K562 (cell line): ENCODE measurements at regions not wholly inside any gene's neighbourhood (a gene's known extent, or its start where the extent isn't known, plus 50 kb on each side); places are given as distances from the start of the nearest gene placed in this dataset.

Experiments
- ARID2 ChIP-seq: fragments of 450-650 bp; IDR thresholded peaks from 2 replicates; pipeline ENCODE4 v1.6.1; 2017; ENCODE audit warnings: antibody characterized with exemption, mild to moderate bottlenecking
- BRCA1 ChIP-seq, 2 experiments: fragments of 450-650 bp in 1 of 2; sonication (generic) in 1 of 2; formaldehyde crosslinking in 1 of 2; IDR thresholded peaks; 2 replicates each; pipeline versions ENCODE4 v1.5.0 to v1.6.1; 2017 to 2020; ENCODE audit warnings: mild to moderate bottlenecking in 1 of 2, missing genetic modification reagents in 1 of 2
- GATA2 ChIP-seq: sonication (generic); formaldehyde crosslinking; IDR thresholded peaks from 2 replicates; pipeline ENCODE4 v1.4.0; 2020; ENCODE audit warnings: mild to moderate bottlenecking, missing genetic modification reagents
- NFYB ChIP-seq: IDR thresholded peaks from 2 replicates; pipeline ENCODE4 v1.6.1; 2011; ENCODE audit warnings: mild to moderate bottlenecking, moderate library complexity; ENCODE audit not compliant: insufficient read length; ENCODE audit errors: extremely low read depth
- NR2C2 ChIP-seq, 2 experiments: fragments of 200-800 bp in 1 of 2; sonication (Bioruptor generic) in 1 of 2; sonication (generic) in 1 of 2; formaldehyde crosslinking in 1 of 2; IDR thresholded peaks; 2 replicates each; pipeline versions ENCODE4 v1.6.1 to v1.8.0; 2016 to 2022; ENCODE audit warnings: mild to moderate bottlenecking in 1 of 2, missing compliant biosample characterization in 1 of 2, missing genetic modification characterization in 1 of 2, missing genetic modification reagents in 1 of 2
- SIN3A ChIP-seq, 2 experiments: fragments of 150-350 bp in 1 of 2; IDR thresholded peaks; 2 replicates each; pipeline ENCODE4 v1.6.1; 2011 to 2016; ENCODE audit warnings: borderline replicate concordance in 2 of 2, low read depth in 2 of 2, low read length in 2 of 2, mild to moderate bottlenecking in 2 of 2, moderate library complexity in 2 of 2; ENCODE audit not compliant: control insufficient read depth in 1 of 2
- TF ChIP-seq, protein P1 (sequence below), 2 experiments: fragments of 450-650 bp; formaldehyde crosslinking in 1 of 2; IDR thresholded peaks; 2 replicates each; pipeline versions ENCODE4 v1.4.0 to v1.6.1; 2014 to 2020; ENCODE audit warnings: mild to moderate bottlenecking in 2 of 2, borderline replicate concordance in 1 of 2, low read depth in 1 of 2
- TF ChIP-seq, protein P2 (sequence below), 2 experiments: fragments of 450-650 bp; conservative IDR thresholded peaks; 2 replicates each; pipeline ENCODE4 v1.6.1; 2017; ENCODE audit warnings: mild to moderate bottlenecking in 2 of 2, moderate library complexity in 2 of 2

DNA sequence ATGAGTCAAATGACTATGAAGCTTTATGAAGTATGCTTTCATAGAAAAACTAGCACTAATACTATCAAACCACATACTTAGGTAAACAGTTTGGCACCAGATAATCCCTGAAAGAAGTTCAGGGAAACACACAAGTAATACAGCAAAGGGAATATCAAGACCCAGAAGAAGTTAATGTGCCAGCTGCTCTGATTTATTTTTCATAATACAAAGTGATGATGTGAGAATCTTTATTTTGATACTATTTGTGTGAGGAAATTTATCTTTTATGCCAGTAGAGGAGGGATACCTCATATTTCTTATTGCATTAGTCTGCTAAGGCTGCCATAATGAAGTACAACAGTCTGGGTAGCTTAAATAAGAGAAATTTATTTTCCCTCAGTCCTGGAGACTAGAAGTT lies 67.7 kb upstream of the ANO3 start:
- no peak for TF ChIP-seq BRCA1 (IDR thresholded peaks at IDR 0.05)
- TF ChIP-seq BRCA1 (CRISPR knock-in tag; IDR thresholded peaks at IDR 0.05), result no peak
- TF ChIP-seq NFYB, result no peak
- TF ChIP-seq GATA2 (CRISPR knock-in tag), result no peak
- TF ChIP-seq, protein P1, sequence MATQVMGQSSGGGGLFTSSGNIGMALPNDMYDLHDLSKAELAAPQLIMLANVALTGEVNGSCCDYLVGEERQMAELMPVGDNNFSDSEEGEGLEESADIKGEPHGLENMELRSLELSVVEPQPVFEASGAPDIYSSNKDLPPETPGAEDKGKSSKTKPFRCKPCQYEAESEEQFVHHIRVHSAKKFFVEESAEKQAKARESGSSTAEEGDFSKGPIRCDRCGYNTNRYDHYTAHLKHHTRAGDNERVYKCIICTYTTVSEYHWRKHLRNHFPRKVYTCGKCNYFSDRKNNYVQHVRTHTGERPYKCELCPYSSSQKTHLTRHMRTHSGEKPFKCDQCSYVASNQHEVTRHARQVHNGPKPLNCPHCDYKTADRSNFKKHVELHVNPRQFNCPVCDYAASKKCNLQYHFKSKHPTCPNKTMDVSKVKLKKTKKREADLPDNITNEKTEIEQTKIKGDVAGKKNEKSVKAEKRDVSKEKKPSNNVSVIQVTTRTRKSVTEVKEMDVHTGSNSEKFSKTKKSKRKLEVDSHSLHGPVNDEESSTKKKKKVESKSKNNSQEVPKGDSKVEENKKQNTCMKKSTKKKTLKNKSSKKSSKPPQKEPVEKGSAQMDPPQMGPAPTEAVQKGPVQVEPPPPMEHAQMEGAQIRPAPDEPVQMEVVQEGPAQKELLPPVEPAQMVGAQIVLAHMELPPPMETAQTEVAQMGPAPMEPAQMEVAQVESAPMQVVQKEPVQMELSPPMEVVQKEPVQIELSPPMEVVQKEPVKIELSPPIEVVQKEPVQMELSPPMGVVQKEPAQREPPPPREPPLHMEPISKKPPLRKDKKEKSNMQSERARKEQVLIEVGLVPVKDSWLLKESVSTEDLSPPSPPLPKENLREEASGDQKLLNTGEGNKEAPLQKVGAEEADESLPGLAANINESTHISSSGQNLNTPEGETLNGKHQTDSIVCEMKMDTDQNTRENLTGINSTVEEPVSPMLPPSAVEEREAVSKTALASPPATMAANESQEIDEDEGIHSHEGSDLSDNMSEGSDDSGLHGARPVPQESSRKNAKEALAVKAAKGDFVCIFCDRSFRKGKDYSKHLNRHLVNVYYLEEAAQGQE (IDR thresholded peaks at IDR 0.05; ENCODE audit: borderline replicate concordance), result no peak
- TF ChIP-seq, protein P1 (CRISPR knock-in tag; IDR thresholded peaks at IDR 0.05; ENCODE audit: low read depth), result no peak
- TF ChIP-seq NR2C2 (CRISPR knock-in tag; IDR thresholded peaks at IDR 0.05), result no peak
- TF ChIP-seq NR2C2 (tag; IDR thresholded peaks at IDR 0.05), result no peak
- TF ChIP-seq SIN3A (IDR thresholded peaks at IDR 0.05; ENCODE audit: borderline replicate concordance in 2 of 2, control insufficient read depth in 1 of 2, low read depth in 2 of 2, low read length in 2 of 2), result no peak
- TF ChIP-seq, protein P2, sequence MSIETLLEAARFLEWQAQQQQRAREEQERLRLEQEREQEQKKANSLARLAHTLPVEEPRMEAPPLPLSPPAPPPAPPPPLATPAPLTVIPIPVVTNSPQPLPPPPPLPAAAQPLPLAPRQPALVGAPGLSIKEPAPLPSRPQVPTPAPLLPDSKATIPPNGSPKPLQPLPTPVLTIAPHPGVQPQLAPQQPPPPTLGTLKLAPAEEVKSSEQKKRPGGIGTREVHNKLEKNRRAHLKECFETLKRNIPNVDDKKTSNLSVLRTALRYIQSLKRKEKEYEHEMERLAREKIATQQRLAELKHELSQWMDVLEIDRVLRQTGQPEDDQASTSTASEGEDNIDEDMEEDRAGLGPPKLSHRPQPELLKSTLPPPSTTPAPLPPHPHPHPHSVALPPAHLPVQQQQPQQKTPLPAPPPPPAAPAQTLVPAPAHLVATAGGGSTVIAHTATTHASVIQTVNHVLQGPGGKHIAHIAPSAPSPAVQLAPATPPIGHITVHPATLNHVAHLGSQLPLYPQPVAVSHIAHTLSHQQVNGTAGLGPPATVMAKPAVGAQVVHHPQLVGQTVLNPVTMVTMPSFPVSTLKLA (conservative IDR thresholded peaks at IDR 0.05), result no peak
- no peak for TF ChIP-seq ARID2
